Activated gamma-delta T cell treated with anti-CD3 and anti-CD28 coated beads, Interleukin-2, amount 50 U/mL, for 16 hours (primary cell): ENCODE measurements at regions not wholly inside any gene's neighbourhood (a gene's known extent, or its start where the extent isn't known, plus 50 kb on each side); places are given as distances from the start of the nearest gene placed in this dataset.

Experiments used
- DNase-seq: peaks from one replicate; pipeline ENCODE4 v3.0.0-alpha.2; 2020; ENCODE audit warnings: low read depth

DNA sequence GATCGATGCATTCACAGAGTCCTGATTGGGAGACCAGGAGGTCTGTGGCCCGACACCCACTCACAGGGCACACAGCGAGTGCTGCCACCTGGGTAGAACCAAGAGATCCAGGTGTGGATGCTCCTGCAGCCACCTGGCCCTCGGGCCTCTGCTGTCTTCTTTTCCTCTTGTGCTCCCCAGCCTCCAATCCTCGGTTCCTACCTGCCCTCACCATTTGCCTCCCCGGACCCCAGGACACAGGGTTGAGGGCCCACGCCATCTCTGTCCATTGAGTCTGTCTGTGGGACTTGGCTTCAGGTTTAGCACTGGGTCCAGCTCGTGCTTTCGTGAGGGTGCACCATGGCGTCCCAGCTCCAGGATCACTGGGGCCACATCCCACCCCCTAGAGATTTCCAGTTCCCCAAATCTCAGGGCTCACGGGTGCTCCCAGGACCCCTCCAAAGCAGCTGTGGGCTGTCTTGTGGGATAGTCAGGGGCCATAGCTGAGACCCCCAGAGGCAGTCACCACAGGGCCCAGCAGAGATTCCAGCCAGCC is 591.1 kb downstream of the BRD1 start:
- DNase-seq = no peak

GRCh38 chr22:49235463-49236300 is 592.0 kb downstream of the BRD1 start:
- no peak for DNase-seq

DNA sequence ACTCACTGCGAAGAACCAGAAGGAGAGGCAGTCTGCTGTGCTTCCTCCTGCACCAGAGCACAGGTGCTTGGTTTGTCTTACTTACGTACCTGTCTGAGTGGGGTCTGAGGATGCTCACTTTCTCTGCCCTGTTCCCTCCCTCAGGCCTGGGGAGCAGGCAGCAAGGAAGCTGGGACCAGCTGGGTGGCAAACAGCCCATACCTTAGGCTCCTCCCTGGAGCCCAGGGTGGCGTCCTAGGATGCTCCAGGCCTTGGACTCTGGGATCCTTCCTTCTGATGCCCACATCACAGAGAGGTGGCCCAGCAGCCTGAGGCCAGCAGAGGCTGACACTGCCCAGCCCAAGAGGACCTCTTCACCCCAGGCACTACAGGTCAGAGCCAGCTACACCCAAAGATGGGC is 593.2 kb downstream of the BRD1 start:
- no peak for DNase-seq

DNA sequence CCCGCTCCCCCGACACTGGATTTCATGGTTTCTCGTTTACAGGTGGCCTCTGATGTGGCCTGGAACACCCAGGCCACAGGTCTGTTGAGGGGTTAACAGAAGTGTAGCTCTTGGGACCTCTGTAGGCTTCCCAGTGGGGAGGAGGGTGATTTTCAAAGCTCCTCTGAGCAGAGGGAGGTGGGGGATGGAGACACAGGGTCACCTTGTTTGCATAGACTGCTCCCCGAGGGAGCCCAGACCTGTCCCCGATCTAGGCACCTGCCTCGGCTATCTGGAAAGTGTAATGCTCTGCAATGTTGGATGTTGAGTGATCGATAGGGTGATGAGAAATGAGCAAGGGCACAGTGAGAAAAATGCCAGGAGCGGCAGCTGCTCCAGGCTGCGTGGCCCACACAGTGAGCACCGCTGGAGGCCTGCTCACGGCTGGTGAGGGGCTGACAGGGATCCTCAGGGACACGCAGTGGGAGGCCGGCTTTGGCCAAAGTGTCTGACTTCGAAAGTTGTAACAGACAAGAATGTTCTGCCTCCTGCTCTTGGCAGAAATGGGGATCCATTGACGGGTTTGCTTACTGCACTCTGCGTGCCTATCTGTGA is 594.1 kb downstream of the BRD1 start:
- no peak for DNase-seq

DNA sequence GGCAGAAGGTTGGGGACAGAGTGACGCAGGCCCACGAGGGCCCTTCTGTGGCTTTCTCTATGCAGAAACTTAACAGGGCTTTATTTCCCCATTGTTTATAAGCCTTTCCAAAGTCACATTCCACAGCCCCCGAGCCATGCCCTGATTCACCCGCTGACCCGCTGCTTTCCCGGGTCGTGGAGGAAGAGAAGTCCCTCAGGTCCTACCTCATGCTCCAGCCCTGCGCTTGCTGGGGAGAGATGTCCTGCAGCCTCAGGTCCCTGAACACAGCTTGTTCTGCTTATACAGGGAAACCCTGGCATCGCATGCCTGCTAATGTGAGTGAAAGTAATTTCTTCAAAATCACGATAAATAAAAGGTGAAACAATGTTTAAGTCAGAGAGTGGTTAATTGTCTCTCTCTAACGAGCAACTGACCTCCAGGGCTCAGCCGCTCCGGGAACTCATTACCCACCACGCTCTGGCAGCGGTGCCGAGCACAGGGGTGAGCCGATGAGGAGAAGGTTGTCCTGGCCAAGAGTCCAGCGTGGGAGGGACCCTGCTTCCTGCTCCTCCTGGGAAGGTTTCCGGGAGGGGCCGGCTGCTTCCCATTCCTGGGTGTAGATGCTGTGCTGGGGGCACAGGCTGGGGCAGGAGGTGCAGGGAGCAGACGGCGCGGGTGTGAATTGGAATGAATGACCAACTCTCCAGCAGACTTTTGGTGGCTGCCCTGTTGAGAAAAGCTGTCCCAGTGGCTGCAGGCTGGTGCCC is 595.2 kb downstream of the BRD1 start:
- DNase-seq = no peak

DNA sequence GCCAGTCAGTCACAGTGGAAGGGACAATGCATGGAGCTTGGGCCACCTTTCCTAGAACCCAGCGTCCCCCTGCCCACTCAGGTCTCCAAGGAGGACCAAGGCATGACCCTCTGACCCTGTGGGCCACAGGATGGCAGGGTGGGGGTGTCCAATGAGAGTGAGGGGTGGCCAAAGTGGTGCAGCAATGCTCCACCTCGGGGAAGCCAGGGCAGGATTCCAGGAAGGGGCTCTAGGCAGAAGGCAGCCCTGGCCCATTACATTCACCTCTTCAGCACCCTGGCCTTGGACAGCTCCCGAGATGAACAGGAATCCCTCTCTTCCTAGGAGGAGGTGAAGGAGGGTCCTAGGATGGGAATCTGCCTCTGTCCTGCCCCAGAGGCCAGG is 597.5 kb downstream of the BRD1 start:
- DNase-seq = no peak

GRCh38 chr22:49229483-49230193 is 598.0 kb downstream of the BRD1 start:
- no peak for DNase-seq

- DNase-seq = no peak
Observed at GRCh38 chr22:49228431-49229037, 599.1 kb downstream of the BRD1 start.

- no peak for DNase-seq
Observed at GRCh38 chr22:49227670-49228069, 600.0 kb downstream of the BRD1 start.

DNA sequence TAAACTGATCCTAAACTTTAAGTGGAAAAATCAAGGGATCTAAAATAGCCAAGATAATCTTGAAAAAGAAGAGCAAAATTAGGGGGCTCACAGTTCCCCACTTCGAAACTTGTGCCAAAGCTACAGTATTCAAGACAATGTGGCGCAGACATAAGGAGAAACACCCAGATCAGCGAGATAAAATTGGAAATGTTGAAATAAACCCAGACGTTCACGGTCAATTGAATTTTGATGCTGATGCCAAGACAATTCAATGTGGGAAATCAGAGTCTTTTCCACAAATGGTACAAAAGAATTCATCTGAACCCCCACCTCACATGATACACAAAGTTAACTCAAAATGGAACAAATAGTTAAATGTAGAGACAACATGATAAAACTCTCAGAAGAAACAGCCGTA is 601.6 kb downstream of the BRD1 start:
- no peak for DNase-seq

DNA sequence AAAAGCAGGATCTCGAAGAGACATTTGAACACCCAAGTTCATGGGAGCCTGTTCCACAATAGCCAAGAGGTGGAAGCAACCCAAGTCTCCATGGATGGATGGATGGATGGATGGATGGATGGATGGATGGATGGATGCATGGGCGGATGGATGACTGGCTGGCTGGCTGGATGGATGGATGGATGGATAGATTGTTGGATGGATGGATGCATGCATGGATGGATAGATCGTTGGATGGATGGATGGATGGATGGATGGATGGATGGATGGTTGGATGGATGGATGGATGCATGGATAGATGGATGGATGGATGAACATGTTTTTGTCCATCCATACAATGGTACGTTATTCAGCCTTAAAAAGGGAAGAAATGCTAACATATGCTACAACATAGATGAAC is 603.4 kb downstream of the BRD1 start:
- DNase-seq = no peak

GRCh38 chr22:49218142-49218541 is 609.5 kb downstream of the BRD1 start:
- DNase-seq = no peak

- DNase-seq = no peak
Observed at GRCh38 chr22:49216579-49216978, 611.1 kb downstream of the BRD1 start.

GRCh38 chr22:49215840-49216239 is 611.8 kb downstream of the BRD1 start:
- no peak for DNase-seq

- no peak for DNase-seq
Observed at GRCh38 chr22:49214976-49215375, 612.7 kb downstream of the BRD1 start.

DNA sequence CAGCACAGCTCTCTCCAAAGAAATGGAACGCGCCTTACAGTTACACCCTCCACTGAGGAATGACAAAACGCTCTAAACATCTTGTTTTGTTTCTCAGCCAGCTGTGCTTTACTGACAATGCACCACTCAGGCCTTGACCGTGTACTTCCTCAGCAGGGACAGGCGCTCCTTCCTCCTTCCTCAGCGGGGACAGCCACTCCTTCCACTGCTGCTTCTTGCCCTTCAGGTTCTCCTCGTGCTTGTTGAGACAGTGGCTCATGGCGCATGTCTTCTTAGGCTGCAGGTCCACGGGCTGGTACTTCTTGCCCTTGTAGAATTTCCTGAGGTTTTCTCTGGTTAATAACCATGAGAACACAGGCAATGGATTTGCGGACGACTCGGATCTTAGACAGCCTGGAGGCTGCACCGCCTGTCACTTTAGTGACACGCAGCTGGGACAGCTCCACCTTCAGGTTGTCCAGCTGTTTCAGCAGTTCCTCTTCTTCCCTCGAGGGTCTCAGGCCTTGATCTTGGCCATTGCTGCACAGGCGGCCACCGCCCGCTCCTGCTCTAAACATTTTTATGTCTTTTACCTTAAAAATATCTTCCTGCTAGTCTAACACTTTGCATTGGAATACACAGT is 613.8 kb downstream of the BRD1 start:
- DNase-seq = no peak

GRCh38 chr22:49212466-49212865 is 615.2 kb downstream of the BRD1 start:
- no peak for DNase-seq

DNA sequence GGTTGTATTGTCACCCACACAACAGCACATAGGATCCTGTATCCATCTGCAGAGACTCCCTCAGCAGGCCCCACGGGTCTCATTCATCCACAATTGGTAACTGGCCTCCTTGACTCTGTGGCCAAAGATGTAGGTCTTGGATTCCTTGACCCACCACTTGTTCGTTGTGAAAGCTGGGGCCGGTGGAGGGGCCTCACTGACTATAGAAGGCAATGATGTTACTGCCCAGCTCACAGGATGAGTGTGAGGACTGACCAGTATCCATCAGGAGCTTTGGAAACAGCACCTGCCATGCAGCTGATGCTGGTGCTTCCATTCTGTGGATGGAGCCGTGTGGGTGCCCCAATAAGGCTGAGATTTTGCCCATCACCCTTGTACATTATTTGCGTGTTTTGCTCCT is 615.7 kb downstream of the BRD1 start:
- DNase-seq = no peak

DNA sequence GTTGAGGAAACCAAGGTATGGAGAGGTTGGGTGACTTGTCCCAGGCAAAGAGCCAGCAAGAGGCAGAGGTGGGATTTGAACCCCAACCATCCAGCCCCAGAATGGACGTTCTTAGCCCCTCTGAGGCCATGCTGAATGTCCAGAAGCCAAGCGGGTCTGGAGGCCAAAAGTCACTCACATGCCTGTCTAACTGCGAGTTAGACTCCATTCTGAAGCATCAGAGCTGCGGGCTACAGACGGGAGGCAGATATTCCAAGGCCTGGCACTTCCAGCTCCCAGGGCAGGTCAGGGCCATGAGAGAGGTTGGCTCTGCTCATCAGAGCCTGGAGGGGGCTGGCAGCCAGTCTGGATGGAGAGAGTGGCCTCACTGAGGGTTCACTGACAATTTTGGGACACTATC is 616.5 kb downstream of the BRD1 start:
- no peak for DNase-seq

DNA sequence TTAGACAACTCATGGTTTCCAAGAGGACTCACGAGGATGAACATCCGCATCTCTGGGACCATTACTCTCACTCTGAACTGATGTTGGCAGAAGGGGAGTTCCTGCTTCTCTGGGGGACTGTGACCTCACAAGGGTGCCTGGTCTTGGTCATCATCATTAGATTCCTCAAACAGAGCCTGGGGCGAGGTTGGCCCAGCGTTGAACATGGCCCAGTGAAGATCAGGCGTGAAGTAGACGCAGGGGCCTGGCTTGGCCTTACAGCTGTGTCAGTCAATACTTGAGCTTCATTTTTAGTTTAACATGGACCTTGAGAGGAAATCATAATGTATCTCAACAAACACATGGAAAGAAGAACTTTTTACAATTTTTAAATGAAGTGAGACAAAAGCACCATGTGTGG is 617.1 kb downstream of the BRD1 start:
- no peak for DNase-seq

DNA sequence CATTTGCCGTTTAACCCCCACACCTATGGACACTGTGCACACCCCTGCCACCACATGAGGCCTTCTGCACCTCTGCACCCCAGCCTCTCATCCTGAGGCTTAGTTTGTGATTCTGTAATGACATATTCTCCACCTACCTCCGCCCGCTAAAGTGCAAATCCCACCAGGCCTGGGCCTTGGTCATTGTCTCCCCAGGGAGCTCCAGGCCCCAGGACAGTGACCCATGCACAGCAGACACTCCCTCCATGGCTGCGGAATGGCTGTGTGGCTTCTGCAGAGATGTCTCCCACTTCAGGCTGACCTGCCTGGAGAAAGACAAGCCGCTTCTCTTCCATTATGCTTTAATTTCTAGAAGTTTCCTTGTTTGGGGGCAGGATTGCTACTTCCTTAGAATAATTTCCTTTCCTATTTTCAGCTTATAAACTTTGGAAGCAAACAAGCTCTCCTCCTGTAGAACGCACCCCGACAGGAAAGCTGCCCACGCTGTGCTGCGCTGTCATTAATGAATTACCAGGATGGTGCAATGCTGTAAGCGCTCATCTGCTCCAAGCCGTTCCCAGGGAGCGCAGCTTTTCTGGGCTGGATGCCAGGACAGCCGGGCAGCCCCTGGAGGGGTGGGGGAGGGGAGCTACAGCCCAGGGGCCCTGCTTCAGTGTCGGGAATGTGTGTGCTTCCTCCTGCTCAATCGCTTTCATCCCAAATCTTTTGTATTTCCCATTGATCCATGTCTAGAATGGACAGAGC is 618.0 kb downstream of the BRD1 start:
- no peak for DNase-seq
